Ovary (tissue), 3 donors: ENCODE measurements at regions not wholly inside any gene's neighbourhood (a gene's known extent, or its start where the extent isn't known, plus 50 kb on each side); places are given as distances from the start of the nearest gene placed in this dataset.

ENCODE experiments used
- EP300 ChIP-seq: sonication (generic); formaldehyde crosslinking; IDR thresholded peaks from one replicate; pipeline ENCODE4 v1.6.1; 2017; ENCODE audit warnings: antibody characterized with exemption
- POLR2A ChIP-seq: fragments of 450-650 bp; IDR thresholded peaks from one replicate; pipeline ENCODE4 v1.6.1; 2017; ENCODE audit warnings: antibody characterized with exemption, mild to moderate bottlenecking, moderate library complexity
- TF ChIP-seq, protein P1 (sequence below), 3 donors: fragments of 450-650 bp in 2 of 3; fragments of 200-600 bp in 1 of 3; IDR thresholded peaks; one replicate each; pipeline versions ENCODE4 v1.5.1 to v1.8.0; 2016 to 2022; ENCODE audit warnings: antibody characterized with exemption in 3 of 3, mild to moderate bottlenecking in 1 of 3
- donor health status: DM: no; HTN: no; CAD: no.

DNA sequence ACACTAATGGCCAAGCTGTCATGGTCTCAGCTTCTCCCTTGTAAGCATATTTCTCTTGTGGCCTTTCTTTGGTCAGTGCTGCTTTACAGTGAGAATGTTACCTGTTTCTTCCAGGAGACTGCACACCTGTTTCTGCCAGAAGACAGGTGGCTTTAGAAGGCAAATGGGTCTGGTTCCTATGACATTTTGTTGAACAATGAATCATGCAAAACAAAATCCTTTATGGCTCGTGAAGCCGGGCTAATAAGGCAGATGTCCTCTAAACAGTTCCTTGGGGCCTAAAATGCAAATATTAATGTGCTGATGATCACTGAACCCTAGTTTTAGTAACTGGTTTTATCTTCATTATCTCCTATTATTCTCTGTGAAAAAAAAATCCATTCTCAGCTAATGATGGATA is 927.6 kb downstream of the GALC start:
- TF ChIP-seq, protein P1, sequence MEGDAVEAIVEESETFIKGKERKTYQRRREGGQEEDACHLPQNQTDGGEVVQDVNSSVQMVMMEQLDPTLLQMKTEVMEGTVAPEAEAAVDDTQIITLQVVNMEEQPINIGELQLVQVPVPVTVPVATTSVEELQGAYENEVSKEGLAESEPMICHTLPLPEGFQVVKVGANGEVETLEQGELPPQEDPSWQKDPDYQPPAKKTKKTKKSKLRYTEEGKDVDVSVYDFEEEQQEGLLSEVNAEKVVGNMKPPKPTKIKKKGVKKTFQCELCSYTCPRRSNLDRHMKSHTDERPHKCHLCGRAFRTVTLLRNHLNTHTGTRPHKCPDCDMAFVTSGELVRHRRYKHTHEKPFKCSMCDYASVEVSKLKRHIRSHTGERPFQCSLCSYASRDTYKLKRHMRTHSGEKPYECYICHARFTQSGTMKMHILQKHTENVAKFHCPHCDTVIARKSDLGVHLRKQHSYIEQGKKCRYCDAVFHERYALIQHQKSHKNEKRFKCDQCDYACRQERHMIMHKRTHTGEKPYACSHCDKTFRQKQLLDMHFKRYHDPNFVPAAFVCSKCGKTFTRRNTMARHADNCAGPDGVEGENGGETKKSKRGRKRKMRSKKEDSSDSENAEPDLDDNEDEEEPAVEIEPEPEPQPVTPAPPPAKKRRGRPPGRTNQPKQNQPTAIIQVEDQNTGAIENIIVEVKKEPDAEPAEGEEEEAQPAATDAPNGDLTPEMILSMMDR (IDR thresholded peaks at IDR 0.05), result no peak
- TF ChIP-seq POLR2A (no peak), EP300 (no peak)
